A549 (cell line): ENCODE measurements at regions not wholly inside any gene's neighbourhood (a gene's known extent, or its start where the extent isn't known, plus 50 kb on each side); places are given as distances from the start of the nearest gene placed in this dataset.
"Not testable (repeated sequence)": the region's sequence is repeated elsewhere in the genome, so short reads cannot be mapped to it uniquely, and the experiment has no call there.

Source experiments
- ATAC-seq, 2 experiments: fragments of 200-7000 bp in 1 of 2; fragments of >200 bp in 1 of 2; cut with Nextera tagmentation in 1 of 2; cut with Tn5 transposase in 1 of 2; 3 replicates each; pipeline versions ENCODE4 v1.8.0 to v1.9.1; 2018 to 2020; ENCODE audit warnings: mild to moderate bottlenecking in 1 of 2, moderate library complexity in 1 of 2
- CTCF ChIA-PET: fragments of 300-600 bp; sonication (Branson Sonifier 250); formaldehyde crosslinking; extraction: SDS; loops from one replicate; lab custom pipeline; 2021; ENCODE audit warnings: antibody characterized with exemption, inconsistent platforms; lab: Yijun Ruan, JAX
- POLR2A ChIA-PET: fragments of 350-600 bp; formaldehyde crosslinking; extraction: SDS; loops from one replicate; lab custom pipeline; 2021; ENCODE audit warnings: antibody characterized with exemption, inconsistent platforms; lab: Yijun Ruan, JAX
- DNase-seq, 2 experiments: peaks; one replicate each; pipeline versions ENCODE4 v3.0.0 to v3.0.0-alpha.2; 2011 to 2016; ENCODE audit warnings: low read depth in 1 of 2, low spot score in 1 of 2
- FAIRE-seq: peaks from 2 replicates; lab custom pipeline; 2011; peaks lifted over from hg19 to GRCh38; lab: Jason Lieb, UNC
- H3K27ac ChIP-seq, 2 experiments: fragments of >200 bp; sonication (Bioruptor Twin); formaldehyde crosslinking; 3 replicates each; pipeline ENCODE4 v1.5.1; 2016 to 2017
- H3K4me1 ChIP-seq: fragments of >200 bp; sonication (Bioruptor Twin); formaldehyde crosslinking; 3 replicates; pipeline ENCODE4 v1.6.1; 2016
- H3K4me2 ChIP-seq: fragments of >200 bp; sonication (Bioruptor Twin); formaldehyde crosslinking; 3 replicates; pipeline ENCODE4 v1.6.1; 2016
- H3K4me3 ChIP-seq: fragments of >200 bp; sonication (Bioruptor Twin); formaldehyde crosslinking; 3 replicates; pipeline ENCODE4 v1.5.1; 2016
- H3K9me3 ChIP-seq: fragments of >200 bp; sonication (Bioruptor Twin); formaldehyde crosslinking; 3 replicates; pipeline ENCODE4 v1.6.1; 2016
- BCL3 ChIP-seq: fragments of >200 bp; sonication (Bioruptor Twin); formaldehyde crosslinking; IDR thresholded peaks from 3 replicates; pipeline ENCODE4 v1.6.1; 2016
- CBX8 ChIP-seq: fragments of 200-600 bp; sonication (generic); IDR thresholded peaks from 2 replicates; pipeline ENCODE4 v1.6.1; 2016
- CEBPB ChIP-seq, 2 experiments: fragments of >200 bp in 1 of 2; sonication (Bioruptor Twin) in 1 of 2; formaldehyde crosslinking in 1 of 2; IDR thresholded peaks; 2 replicates each; pipeline ENCODE4 v1.6.1; 2012 to 2016
- CHD2 ChIP-seq: fragments of 150-350 bp; IDR thresholded peaks from 2 replicates; pipeline ENCODE4 v1.6.1; 2014; ENCODE audit warnings: low read length; ENCODE audit not compliant: partially characterized antibody
- EHMT2 ChIP-seq: fragments of 200-600 bp; sonication (generic); IDR thresholded peaks from 2 replicates; pipeline ENCODE4 v1.6.1; 2016; ENCODE audit warnings: antibody characterized with exemption, low read depth, mild to moderate bottlenecking, moderate library complexity
- EP300 ChIP-seq, 2 experiments: fragments of >200 bp; sonication (Bioruptor Twin); formaldehyde crosslinking; IDR thresholded peaks; 2 replicates in 1 of 2; 3 replicates in 1 of 2; pipeline ENCODE4 v1.6.1; 2016 to 2017
- FOSB ChIP-seq: fragments of 250-450 bp; sonication (Bioruptor Pico); IDR thresholded peaks from 2 replicates; pipeline ENCODE4 v1.5.0; 2020; ENCODE audit warnings: mild to moderate bottlenecking, moderate library complexity
- HES2 ChIP-seq: fragments of >200 bp; sonication (Bioruptor Twin); formaldehyde crosslinking; IDR thresholded peaks from 2 replicates; pipeline ENCODE4 v1.6.1; 2016
- HEYL ChIP-seq: fragments of 250-450 bp; sonication (Bioruptor Pico); IDR thresholded peaks from 2 replicates; pipeline ENCODE4 v1.8.0; 2021; ENCODE audit warnings: mild to moderate bottlenecking, moderate library complexity
- HOXA7 ChIP-seq: fragments of 250-450 bp; sonication (Bioruptor Pico); IDR thresholded peaks from 2 replicates; pipeline ENCODE4 v1.5.0; 2020; ENCODE audit warnings: mild to moderate bottlenecking, moderate library complexity
- JUN ChIP-seq, 2 experiments: fragments of >200 bp; sonication (Bioruptor Twin); formaldehyde crosslinking; IDR thresholded peaks; 2 replicates in 1 of 2; 3 replicates in 1 of 2; pipeline ENCODE4 v1.6.1; 2016 to 2017
- JUNB ChIP-seq: fragments of >200 bp; sonication (Bioruptor Twin); formaldehyde crosslinking; IDR thresholded peaks from 2 replicates; pipeline ENCODE4 v1.6.1; 2016
- KDM5A ChIP-seq: fragments of 200-600 bp; sonication (generic); IDR thresholded peaks from 2 replicates; pipeline ENCODE4 v1.6.1; 2016; ENCODE audit warnings: antibody characterized with exemption, mild to moderate bottlenecking
- MAFK ChIP-seq: fragments of 450-650 bp; IDR thresholded peaks from 2 replicates; pipeline ENCODE4 v1.6.1; 2014; ENCODE audit not compliant: partially characterized antibody
- MAX ChIP-seq: IDR thresholded peaks from 2 replicates; pipeline ENCODE4 v1.6.1; 2012
- MAZ ChIP-seq: fragments of 150-350 bp; IDR thresholded peaks from 2 replicates; pipeline ENCODE4 v1.6.1; 2014; ENCODE audit warnings: antibody characterized with exemption, low read depth, low read length, borderline replicate concordance
- NPAS2 ChIP-seq: fragments of 250-450 bp; sonication (Bioruptor Pico); IDR thresholded peaks from 2 replicates; pipeline ENCODE4 v1.8.0; 2022; ENCODE audit warnings: mild to moderate bottlenecking, moderate library complexity, borderline replicate concordance
- NR3C1 ChIP-seq: fragments of >200 bp; sonication (Bioruptor Twin); formaldehyde crosslinking; IDR thresholded peaks from 3 replicates; pipeline ENCODE4 v1.6.1; 2017
- PBX3 ChIP-seq: IDR thresholded peaks from 2 replicates; pipeline ENCODE4 v1.6.1; 2012
- PHF8 ChIP-seq: fragments of 200-600 bp; sonication (generic); IDR thresholded peaks from 2 replicates; pipeline ENCODE4 v1.6.1; 2016; ENCODE audit warnings: low read depth, mild to moderate bottlenecking, antibody characterized with exemption, moderate library complexity, borderline replicate concordance
- RAD21 ChIP-seq, 2 experiments: fragments of >200 bp in 1 of 2; sonication (Bioruptor Twin) in 1 of 2; formaldehyde crosslinking in 1 of 2; IDR thresholded peaks in 1 of 2; conservative IDR thresholded peaks in 1 of 2; 2 replicates in 1 of 2; 3 replicates in 1 of 2; pipeline ENCODE4 v1.6.1; 2012 to 2018; ENCODE audit warnings: inconsistent platforms in 1 of 2
- RCOR1 ChIP-seq: fragments of 150-350 bp; IDR thresholded peaks from 2 replicates; pipeline ENCODE4 v1.6.1; 2014; ENCODE audit warnings: antibody characterized with exemption, low read length, low read depth
- SMC3 ChIP-seq: fragments of >200 bp; sonication (Bioruptor Twin); formaldehyde crosslinking; IDR thresholded peaks from 3 replicates; pipeline ENCODE4 v1.6.1; 2018; ENCODE audit warnings: inconsistent platforms
- SREBF2 ChIP-seq: fragments of 450-650 bp; IDR thresholded peaks from 2 replicates; pipeline ENCODE4 v1.6.1; 2014; ENCODE audit warnings: mild to moderate bottlenecking, moderate library complexity
- TP53 ChIP-seq: fragments of 250-450 bp; sonication (Bioruptor Pico); IDR thresholded peaks from 2 replicates; pipeline ENCODE4 v1.5.0; 2021; ENCODE audit warnings: mild to moderate bottlenecking, moderate library complexity
- USF2 ChIP-seq: fragments of 450-650 bp; IDR thresholded peaks from 2 replicates; pipeline ENCODE4 v1.6.1; 2014; ENCODE audit warnings: antibody characterized with exemption
- ZC3H11A ChIP-seq: fragments of 450-650 bp; IDR thresholded peaks from 2 replicates; pipeline ENCODE4 v1.6.1; 2014; ENCODE audit warnings: antibody characterized with exemption, mild to moderate bottlenecking
- ZNF302 ChIP-seq: fragments of 250-450 bp; sonication (Bioruptor Pico); IDR thresholded peaks from 2 replicates; pipeline ENCODE4 v1.9.0; 2021; ENCODE audit warnings: inconsistent platforms, mild to moderate bottlenecking, moderate library complexity
- WGBS: methylation state at CpG from one replicate; pipeline ENCODE4 v1.1.6; 2017; ENCODE audit errors: missing lambda C conversion rate; 5-methylcytosine and 5-hydroxymethylcytosine counted together

- no peak for FAIRE-seq
- CTCF ChIA-PET, result no interaction called here
- no peak overlapping the region for H3K4me3 ChIP-seq
Measured at GRCh38 chrX:3443184-3443583, 96.7 kb upstream of the MXRA5 start.

GRCh38 chrX:3442691-3443090, 96.2 kb upstream of the MXRA5 start:
- no peak overlapping the region for H3K4me3 ChIP-seq
- no peak for ATAC-seq
- H3K9me3 ChIP-seq, result no peaks in the 10 kb centered on the region
- no peak overlapping the region for H3K27ac ChIP-seq
- DNase-seq, result no peak
- POLR2A ChIA-PET, result no interaction called here
- no peaks in the 10 kb centered on the region for H3K4me1 ChIP-seq
- TF ChIP-seq CHD2 (no peak), EP300 (IDR thresholded peaks at IDR 0.05) (no peak), CBX8 (no peak)
- H3K4me2 ChIP-seq, result no peak overlapping the region
- FAIRE-seq, result peak; percentile 13
- 39% methylated on average over 8 of the region's 8 CpGs for WGBS
- CTCF ChIA-PET, result no interaction called here

More at GRCh38 chrX:3443184-3443583, 96.7 kb upstream of the MXRA5 start:
- Histone ChIP-seq H3K4me2 (no peak overlapping the region), H3K4me1 (no peaks in the 10 kb centered on the region), H3K9me3 (no peaks in the 10 kb centered on the region), H3K27ac (no peak overlapping the region)
- no peak for DNase-seq
- 14% methylated on average over 4 of the region's 4 CpGs for WGBS
- ATAC-seq, result no peak
- no peak for TF ChIP-seq CBX8
- no peak for TF ChIP-seq RCOR1
- no peak for TF ChIP-seq ZNF302 (CRISPR knock-in tag)
- no peak for TF ChIP-seq HEYL
- no peak for TF ChIP-seq CEBPB (IDR thresholded peaks at IDR 0.05)
- TF ChIP-seq TP53, result no peak
- no peak for TF ChIP-seq NPAS2 (CRISPR knock-in tag)
- POLR2A ChIA-PET, result no interaction called here

- no peak for TF ChIP-seq RAD21 (conservative IDR thresholded peaks at IDR 0.05 in 1 of 2, IDR thresholded peaks at IDR 0.05 in 1 of 2)
- no peak for TF ChIP-seq PBX3
- no peak for TF ChIP-seq NR3C1
- TF ChIP-seq KDM5A, result no peak
- TF ChIP-seq JUNB, result no peak
- no peak for TF ChIP-seq BCL3
- TF ChIP-seq, all 56 proteins: peak for 0
- ChIA-PET POLR2A (no interaction called here), CTCF (no interaction called here)
- Histone ChIP-seq H3K4me3 (no peak overlapping the region), H3K4me2 (no peak overlapping the region), H3K9me3 (no peaks in the 10 kb centered on the region), H3K4me1 (no peaks in the 10 kb centered on the region), H3K27ac (no peak overlapping the region)
- DNase-seq (no peak), FAIRE-seq (no peak), ATAC-seq (no peak)
- WGBS, result no CpG with 5 or more reads among the region's 5 CpGs
Measured at GRCh38 chrX:3440981-3441380, 94.5 kb upstream of the MXRA5 start.

GRCh38 chrX:3435916-3436315, 89.5 kb upstream of the MXRA5 start:
- H3K9me3 ChIP-seq, CTCF ChIA-PET, H3K4me2 ChIP-seq, H3K4me3 ChIP-seq, H3K27ac ChIP-seq, ATAC-seq, H3K4me1 ChIP-seq, DNase-seq, POLR2A ChIA-PET: not testable (repeated sequence)
- FAIRE-seq, result peak; percentile 51
- 79% methylated on average over 10 of the region's 25 CpGs for WGBS

GRCh38 chrX:3435057-3435456, 88.6 kb upstream of the MXRA5 start:
- no peak for FAIRE-seq
- H3K9me3 ChIP-seq, result no peaks in the 10 kb centered on the region
- H3K4me1 ChIP-seq, result no peaks in the 10 kb centered on the region
- ChIA-PET POLR2A (no interaction called here), CTCF (no interaction called here)
- no peak overlapping the region for H3K27ac ChIP-seq
- no peak for ATAC-seq
- 61% methylated on average over 6 of the region's 6 CpGs for WGBS
- no peak for DNase-seq
- no peak overlapping the region for H3K4me2 ChIP-seq
- H3K4me3 ChIP-seq, result no peak overlapping the region
- TF ChIP-seq PHF8, result no peak
- TF ChIP-seq ZNF302 (CRISPR knock-in tag), result no peak
- no peak for TF ChIP-seq MAX
- no peak for TF ChIP-seq ZC3H11A
- TF ChIP-seq NPAS2 (CRISPR knock-in tag), result no peak
- no peak for TF ChIP-seq FOSB (CRISPR knock-in tag)
- no peak for TF ChIP-seq HEYL
- TF ChIP-seq MAZ, result no peak
- no peak for TF ChIP-seq USF2
- no peak for TF ChIP-seq EHMT2
- TF ChIP-seq JUN (IDR thresholded peaks at IDR 0.05), result no peak
- TF ChIP-seq HOXA7 (CRISPR knock-in tag), result no peak
- TF ChIP-seq HES2, result no peak
- TF ChIP-seq SREBF2, result no peak
- TF ChIP-seq SMC3, result no peak
- TF ChIP-seq MAFK, result no peak
